Astrocyte of the spinal cord (primary cell): ENCODE measurements at regions not wholly inside any gene's neighbourhood (a gene's known extent, or its start where the extent isn't known, plus 50 kb on each side); places are given as distances from the start of the nearest gene placed in this dataset.

ENCODE experiments used
- DNase-seq: peaks from one replicate; pipeline ENCODE4 v3.0.0; 2011; ENCODE audit warnings: low read depth, low spot score
- H3K4me3 ChIP-seq: 2 replicates; pipeline ENCODE4 v1.5.1; 2011; ENCODE audit warnings: low read depth, mild to moderate bottlenecking, low read length, moderate library complexity
- in situ Hi-C: cut with HindIII; loops from 2 replicates; pipeline ENCODE4 v1.10.0; 2017; ENCODE audit warnings: low sequenced_read_pairs
- TF ChIP-seq, protein P1 (sequence below): IDR thresholded peaks from 2 replicates; pipeline ENCODE4 v1.5.1; 2012; ENCODE audit warnings: low read depth, mild to moderate bottlenecking, low read length, inconsistent platforms

DNA sequence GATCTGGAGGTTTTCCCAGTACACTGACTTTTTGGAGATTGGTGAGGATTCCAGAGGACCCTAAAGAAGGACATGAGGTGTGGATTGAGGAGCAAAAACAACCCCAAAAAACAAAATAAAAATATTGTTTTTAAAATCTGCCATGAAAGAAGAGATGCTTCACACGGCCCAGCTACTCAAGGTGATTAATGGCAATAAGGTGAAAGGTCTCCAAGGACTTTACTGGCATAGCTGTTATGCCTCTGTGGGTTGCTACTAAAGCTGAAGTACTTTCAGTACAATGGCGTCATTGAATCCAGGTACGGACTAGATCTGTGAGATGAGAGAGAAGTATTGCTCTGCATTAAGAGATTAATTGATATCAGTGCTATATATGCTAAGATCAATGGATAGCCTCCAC lies 606.4 kb downstream of the TDRD15 start:
- no peak overlapping the region for H3K4me3 ChIP-seq
- in situ Hi-C loops: no loop called here
- TF ChIP-seq, protein P1, sequence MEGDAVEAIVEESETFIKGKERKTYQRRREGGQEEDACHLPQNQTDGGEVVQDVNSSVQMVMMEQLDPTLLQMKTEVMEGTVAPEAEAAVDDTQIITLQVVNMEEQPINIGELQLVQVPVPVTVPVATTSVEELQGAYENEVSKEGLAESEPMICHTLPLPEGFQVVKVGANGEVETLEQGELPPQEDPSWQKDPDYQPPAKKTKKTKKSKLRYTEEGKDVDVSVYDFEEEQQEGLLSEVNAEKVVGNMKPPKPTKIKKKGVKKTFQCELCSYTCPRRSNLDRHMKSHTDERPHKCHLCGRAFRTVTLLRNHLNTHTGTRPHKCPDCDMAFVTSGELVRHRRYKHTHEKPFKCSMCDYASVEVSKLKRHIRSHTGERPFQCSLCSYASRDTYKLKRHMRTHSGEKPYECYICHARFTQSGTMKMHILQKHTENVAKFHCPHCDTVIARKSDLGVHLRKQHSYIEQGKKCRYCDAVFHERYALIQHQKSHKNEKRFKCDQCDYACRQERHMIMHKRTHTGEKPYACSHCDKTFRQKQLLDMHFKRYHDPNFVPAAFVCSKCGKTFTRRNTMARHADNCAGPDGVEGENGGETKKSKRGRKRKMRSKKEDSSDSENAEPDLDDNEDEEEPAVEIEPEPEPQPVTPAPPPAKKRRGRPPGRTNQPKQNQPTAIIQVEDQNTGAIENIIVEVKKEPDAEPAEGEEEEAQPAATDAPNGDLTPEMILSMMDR: no peak
- no peak for DNase-seq

DNA sequence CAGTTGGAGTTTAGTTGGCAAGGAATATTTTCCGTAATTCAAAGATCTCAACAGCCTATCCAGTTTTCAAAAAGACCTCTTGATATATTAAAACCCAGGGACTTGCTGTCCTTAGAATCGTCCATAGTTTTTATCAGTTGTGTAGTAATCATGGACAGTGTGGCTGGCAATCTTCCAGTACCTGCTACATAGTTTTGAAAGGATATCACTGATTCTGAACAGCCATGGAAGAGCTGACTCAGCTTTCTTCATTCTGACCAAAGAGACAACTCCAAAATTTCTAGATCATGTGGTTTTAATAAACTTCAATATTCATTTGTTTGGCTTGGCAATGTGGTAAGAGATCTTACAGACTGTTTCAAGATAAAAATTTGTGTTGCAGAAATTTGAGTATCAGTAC lies 616.7 kb downstream of the TDRD15 start:
- in situ Hi-C loops: no loop called here

DNA sequence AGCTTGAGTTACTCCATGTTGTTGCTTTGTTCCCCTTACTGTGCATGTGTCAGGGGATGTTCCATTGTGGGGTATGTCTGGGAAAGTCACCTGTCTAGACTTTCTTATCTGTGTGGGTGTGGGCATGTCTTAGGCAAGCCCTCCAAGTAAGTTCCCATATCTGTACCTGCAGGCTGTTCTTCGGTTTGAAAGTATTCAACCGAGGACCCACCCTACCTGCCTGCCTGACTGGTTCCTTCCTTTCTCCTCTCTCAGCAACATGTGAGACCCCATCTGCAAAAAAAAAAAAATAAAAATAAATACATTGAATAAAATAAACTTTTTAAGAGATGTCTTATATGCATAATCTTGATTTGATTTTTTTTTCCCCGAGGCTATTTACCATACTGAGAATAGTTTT lies 622.7 kb downstream of the TDRD15 start:
- no peak overlapping the region for H3K4me3 ChIP-seq
- in situ Hi-C loops: no loop called here
- DNase-seq: no peak
- TF ChIP-seq, protein P1: no peak

More for the DNA sequence above, 616.7 kb downstream of the TDRD15 start:
- no peak overlapping the region for H3K4me3 ChIP-seq
- DNase-seq: no peak
- TF ChIP-seq, protein P1: no peak

DNA sequence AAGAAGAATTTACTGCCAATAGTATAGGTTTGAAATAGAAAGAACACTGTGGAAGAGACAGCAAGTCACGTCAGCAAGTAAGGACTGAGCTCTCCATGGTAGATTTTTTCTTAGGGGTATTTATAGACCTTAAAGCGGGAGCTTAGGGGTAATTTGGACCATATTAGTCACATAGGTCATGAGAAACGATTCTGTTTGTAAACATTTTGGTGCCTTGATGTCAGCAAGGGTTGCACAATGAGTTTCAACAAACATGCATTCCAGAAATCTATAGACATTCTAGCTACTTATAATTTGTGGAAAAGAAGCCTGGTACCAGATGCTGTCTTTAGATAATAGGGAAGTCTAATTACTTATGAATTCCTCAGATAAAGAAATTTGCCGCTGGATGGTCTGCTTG lies 624.7 kb downstream of the TDRD15 start:
- no peak overlapping the region for H3K4me3 ChIP-seq
- no peak for DNase-seq
- in situ Hi-C loops: no loop called here
- TF ChIP-seq, protein P1: no peak

DNA sequence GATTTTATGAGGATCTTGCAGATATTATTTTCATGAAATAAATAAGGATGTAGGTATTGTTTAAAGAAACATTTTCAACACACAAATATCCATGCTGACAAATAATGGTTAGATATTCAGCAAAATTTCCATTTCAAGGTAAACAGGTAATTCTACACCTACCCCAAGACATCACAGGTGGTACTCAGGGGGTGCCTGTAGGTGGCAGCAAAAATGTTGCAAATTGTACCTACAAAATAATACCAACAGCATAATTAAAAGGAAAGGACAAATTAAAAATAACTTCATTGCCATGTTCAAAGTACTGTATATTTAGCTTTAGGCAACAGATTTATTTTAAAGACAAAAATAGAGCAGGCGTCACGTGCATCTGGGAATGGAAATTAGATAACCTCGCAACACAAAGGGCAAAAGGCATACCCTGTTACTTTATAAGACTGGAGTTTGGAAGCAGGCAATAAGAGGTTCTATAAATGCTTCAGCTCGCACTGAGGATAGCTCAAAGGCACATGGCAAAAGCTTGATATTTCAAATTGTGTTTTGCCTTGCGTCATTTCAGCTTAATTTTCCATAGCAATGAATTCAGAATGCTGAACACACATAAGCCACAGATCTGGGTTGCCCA lies 630.5 kb downstream of the TDRD15 start:
- TF ChIP-seq, protein P1: no peak
- DNase-seq: no peak
- H3K4me3 ChIP-seq: no peak overlapping the region
- in situ Hi-C loops: no loop called here

DNA sequence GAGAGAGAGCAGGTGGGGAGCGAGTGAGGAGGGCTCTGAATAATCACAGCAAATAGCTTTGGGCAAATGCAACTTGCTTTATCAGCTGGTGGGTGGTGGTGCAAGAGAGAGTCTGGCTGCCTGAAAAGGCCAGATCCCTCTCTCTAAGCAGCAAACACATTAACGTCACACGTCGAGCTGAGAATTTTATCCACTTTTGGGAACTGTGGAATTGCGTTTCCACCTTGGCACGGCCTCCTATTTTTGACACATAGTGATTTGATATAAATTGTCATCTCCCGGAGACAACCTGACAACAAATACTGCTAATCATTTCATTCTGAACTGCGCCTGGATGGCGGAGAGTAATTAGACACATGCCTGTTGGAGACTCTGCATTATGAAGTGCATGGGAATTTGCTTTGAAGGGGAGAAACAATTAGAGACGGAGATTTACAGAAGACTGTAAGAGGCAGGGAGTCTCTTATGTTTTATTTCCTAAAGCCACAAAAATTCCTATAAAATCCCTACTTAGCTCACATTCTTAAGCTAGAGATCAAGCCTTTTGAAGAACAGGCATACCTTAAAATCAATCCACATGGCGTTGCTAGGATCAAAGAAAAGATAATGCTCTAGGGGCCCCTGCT lies 634.1 kb downstream of the TDRD15 start:
- no peak for DNase-seq
- TF ChIP-seq, protein P1: no peak
- in situ Hi-C loops: no loop called here
- no peak overlapping the region for H3K4me3 ChIP-seq
